ENCODE measurements at regions not wholly inside any gene's neighbourhood (a gene's known extent, or its start where the extent isn't known, plus 50 kb on each side); places are given as distances from the start of the nearest gene placed in this dataset.

DNA sequence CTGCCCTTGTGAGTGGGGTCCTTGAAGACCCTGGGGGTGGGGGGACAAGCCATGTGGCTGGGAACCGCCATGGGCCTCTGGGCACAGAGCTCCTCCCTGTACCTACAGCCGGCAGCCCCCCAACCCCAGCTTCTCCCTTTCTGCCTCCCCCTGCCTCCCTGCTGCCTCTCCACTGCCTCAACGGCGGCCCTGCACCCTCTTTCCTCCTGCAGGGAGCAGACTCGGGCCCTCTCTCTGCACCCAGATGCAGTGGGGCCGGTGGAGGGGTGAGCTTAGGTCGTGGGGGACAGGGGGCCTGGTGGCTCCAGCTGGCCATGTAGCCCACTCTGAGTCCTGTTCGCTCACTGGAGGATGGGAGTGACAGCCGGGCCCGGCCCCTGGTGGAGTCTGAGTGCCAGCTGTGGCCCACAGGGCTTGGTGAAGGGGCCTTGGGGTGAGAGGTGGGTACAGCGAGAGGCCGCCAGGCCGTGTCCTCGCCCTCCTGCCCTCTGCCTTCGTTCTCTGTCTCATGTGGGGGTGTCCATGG is 139.3 kb upstream of the COL5A1 start (continued):
- TF ChIP-seq, protein P1, sequence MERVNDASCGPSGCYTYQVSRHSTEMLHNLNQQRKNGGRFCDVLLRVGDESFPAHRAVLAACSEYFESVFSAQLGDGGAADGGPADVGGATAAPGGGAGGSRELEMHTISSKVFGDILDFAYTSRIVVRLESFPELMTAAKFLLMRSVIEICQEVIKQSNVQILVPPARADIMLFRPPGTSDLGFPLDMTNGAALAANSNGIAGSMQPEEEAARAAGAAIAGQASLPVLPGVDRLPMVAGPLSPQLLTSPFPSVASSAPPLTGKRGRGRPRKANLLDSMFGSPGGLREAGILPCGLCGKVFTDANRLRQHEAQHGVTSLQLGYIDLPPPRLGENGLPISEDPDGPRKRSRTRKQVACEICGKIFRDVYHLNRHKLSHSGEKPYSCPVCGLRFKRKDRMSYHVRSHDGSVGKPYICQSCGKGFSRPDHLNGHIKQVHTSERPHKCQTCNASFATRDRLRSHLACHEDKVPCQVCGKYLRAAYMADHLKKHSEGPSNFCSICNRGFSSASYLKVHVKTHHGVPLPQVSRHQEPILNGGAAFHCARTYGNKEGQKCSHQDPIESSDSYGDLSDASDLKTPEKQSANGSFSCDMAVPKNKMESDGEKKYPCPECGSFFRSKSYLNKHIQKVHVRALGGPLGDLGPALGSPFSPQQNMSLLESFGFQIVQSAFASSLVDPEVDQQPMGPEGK (CRISPR knock-in tag; IDR thresholded peaks at IDR 0.05; ENCODE audit: borderline replicate concordance) = no peak
- TF ChIP-seq, protein P2, sequence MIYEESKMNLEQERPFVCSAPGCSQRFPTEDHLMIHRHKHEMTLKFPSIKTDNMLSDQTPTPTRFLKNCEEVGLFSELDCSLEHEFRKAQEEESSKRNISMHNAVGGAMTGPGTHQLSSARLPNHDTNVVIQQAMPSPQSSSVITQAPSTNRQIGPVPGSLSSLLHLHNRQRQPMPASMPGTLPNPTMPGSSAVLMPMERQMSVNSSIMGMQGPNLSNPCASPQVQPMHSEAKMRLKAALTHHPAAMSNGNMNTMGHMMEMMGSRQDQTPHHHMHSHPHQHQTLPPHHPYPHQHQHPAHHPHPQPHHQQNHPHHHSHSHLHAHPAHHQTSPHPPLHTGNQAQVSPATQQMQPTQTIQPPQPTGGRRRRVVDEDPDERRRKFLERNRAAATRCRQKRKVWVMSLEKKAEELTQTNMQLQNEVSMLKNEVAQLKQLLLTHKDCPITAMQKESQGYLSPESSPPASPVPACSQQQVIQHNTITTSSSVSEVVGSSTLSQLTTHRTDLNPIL (CRISPR knock-in tag; IDR thresholded peaks at IDR 0.05; ENCODE audit: low read depth) = no peak
- TF ChIP-seq ZFP30 (CRISPR knock-in tag; IDR thresholded peaks at IDR 0.05) = no peak
- TF ChIP-seq ZNF565 (CRISPR knock-in tag; conservative IDR thresholded peaks at IDR 0.05; ENCODE audit: low read depth) = no peak
- no peak for TF ChIP-seq ARNTL (CRISPR knock-in tag; IDR thresholded peaks at IDR 0.05; ENCODE audit: borderline replicate concordance, low read depth)
- no peak for TF ChIP-seq GLIS3 (CRISPR knock-in tag; IDR thresholded peaks at IDR 0.05)

DNA sequence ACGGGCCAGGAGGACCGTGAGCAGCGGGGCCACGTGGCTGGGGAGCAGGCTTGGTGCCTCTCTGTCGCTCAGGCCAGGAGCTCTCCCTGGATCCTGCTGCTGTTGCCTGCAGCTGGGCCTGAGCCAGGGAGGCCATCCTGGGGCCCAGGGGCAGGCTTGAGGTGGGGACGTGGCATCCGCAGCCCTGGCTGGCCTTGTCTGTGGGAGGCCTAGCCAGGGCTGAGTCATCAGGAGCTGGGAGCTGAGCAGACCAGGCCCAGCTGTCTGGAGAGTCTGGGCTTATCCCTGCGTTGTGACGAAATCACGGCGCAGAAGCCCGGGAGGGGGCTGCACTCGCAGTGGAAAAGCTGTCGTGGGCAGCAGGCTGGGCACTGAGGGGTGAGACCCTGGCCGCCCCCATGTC is 138.8 kb upstream of the COL5A1 start:
- TF ChIP-seq, protein P2 (CRISPR knock-in tag; IDR thresholded peaks at IDR 0.05; ENCODE audit: low read depth) = no peak
- TF ChIP-seq TOX (CRISPR knock-in tag; IDR thresholded peaks at IDR 0.05; ENCODE audit: borderline replicate concordance) (no peak), CSDC2 (CRISPR knock-in tag; IDR thresholded peaks at IDR 0.05) (0 out of 2 replicates have a peak, but pooled peaks have one; percentile 44), OSR1 (CRISPR knock-in tag; IDR thresholded peaks at IDR 0.05) (no peak), ZFP3 (CRISPR knock-in tag; IDR thresholded peaks at IDR 0.05) (0 out of 2 replicates have a peak, but pooled peaks have one; percentile 62)
- TF ChIP-seq, protein P3, sequence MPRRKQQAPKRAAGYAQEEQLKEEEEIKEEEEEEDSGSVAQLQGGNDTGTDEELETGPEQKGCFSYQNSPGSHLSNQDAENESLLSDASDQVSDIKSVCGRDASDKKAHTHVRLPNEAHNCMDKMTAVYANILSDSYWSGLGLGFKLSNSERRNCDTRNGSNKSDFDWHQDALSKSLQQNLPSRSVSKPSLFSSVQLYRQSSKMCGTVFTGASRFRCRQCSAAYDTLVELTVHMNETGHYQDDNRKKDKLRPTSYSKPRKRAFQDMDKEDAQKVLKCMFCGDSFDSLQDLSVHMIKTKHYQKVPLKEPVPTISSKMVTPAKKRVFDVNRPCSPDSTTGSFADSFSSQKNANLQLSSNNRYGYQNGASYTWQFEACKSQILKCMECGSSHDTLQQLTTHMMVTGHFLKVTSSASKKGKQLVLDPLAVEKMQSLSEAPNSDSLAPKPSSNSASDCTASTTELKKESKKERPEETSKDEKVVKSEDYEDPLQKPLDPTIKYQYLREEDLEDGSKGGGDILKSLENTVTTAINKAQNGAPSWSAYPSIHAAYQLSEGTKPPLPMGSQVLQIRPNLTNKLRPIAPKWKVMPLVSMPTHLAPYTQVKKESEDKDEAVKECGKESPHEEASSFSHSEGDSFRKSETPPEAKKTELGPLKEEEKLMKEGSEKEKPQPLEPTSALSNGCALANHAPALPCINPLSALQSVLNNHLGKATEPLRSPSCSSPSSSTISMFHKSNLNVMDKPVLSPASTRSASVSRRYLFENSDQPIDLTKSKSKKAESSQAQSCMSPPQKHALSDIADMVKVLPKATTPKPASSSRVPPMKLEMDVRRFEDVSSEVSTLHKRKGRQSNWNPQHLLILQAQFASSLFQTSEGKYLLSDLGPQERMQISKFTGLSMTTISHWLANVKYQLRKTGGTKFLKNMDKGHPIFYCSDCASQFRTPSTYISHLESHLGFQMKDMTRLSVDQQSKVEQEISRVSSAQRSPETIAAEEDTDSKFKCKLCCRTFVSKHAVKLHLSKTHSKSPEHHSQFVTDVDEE (CRISPR knock-in tag; IDR thresholded peaks at IDR 0.05) = no peak
- peak; percentile 100 for ATAC-seq

DNA sequence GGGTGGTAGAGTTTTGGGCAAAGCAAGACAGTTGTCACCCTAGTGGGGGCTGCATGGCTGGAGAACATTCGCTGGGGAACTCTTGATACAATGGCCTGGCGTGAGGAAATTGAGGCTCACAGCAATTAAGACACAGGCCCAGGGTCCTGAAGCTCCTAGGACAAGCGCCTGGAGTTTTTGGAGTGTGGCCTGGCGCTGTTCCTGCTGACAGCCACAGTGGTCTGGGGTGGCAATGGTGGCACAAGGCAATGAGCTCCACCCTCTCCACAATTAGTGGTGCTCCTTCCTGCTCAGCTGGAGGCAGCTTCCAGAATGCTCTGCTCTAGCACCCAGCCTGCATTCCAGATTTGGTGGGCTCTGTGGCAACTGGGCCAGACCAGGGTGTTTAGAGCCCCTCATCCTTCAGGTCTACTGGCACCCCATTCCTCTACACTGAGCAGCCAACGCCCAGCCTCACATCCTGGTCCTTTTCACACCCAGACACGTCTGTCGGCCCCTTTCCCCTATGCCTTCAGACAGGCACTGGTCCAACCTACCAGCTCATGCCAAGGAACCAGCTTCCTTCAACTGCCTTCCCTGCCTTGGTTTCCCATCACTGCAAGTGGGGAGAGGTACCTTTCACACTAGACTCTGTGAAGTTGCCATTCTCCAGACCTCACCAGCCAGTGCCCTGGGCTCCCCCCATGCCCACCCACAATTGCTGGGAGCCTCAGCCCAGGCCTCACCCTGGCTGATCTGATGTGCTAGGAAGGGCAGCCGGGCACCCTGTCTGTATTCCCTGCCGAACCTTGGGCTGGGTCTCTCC is 138.1 kb upstream of the COL5A1 start:
- ATAC-seq = no peak; the same call in 2 of the 3 replicates
- TF ChIP-seq ARNTL (CRISPR knock-in tag; IDR thresholded peaks at IDR 0.05; ENCODE audit: borderline replicate concordance, low read depth) = no peak
- no peak for TF ChIP-seq ISL1 (CRISPR knock-in tag; IDR thresholded peaks at IDR 0.05)
- no peak for TF ChIP-seq ZNF8 (CRISPR knock-in tag; IDR thresholded peaks at IDR 0.05)
- no peak for TF ChIP-seq ZNF565 (CRISPR knock-in tag; conservative IDR thresholded peaks at IDR 0.05; ENCODE audit: low read depth)
- no peak for TF ChIP-seq ZNF70 (CRISPR knock-in tag; IDR thresholded peaks at IDR 0.05)
- TF ChIP-seq, protein P4, sequence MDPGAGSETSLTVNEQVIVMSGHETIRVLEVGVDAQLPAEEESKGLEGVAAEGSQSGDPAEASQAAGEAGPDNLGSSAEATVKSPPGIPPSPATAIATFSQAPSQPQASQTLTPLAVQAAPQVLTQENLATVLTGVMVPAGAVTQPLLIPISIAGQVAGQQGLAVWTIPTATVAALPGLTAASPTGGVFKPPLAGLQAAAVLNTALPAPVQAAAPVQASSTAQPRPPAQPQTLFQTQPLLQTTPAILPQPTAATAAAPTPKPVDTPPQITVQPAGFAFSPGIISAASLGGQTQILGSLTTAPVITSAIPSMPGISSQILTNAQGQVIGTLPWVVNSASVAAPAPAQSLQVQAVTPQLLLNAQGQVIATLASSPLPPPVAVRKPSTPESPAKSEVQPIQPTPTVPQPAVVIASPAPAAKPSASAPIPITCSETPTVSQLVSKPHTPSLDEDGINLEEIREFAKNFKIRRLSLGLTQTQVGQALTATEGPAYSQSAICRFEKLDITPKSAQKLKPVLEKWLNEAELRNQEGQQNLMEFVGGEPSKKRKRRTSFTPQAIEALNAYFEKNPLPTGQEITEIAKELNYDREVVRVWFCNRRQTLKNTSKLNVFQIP (CRISPR knock-in tag; IDR thresholded peaks at IDR 0.05; ENCODE audit: borderline replicate concordance, low read depth) = no peak
- no peak for TF ChIP-seq PPARA (CRISPR knock-in tag; IDR thresholded peaks at IDR 0.05; ENCODE audit: borderline replicate concordance)
- no peak for TF ChIP-seq CSDC2 (CRISPR knock-in tag; IDR thresholded peaks at IDR 0.05)

DNA sequence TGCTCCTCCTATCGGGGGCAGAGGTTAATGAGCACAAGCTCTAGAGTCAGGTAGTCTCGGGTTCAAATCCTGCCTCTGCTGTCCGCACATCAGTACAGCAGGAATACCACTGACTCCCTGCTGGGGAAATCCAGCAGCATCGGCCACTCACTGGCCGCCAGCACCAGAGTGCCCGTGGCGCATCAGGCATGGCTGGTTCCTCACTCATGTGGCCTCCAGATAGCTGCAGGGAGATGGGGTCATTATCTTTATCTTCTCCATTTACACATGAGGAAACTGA is 137.6 kb upstream of the COL5A1 start:
- ATAC-seq = no peak

More for the DNA sequence above, 137.6 kb upstream of the COL5A1 start:
- TF ChIP-seq ZFP3 (CRISPR knock-in tag; IDR thresholded peaks at IDR 0.05) (no peak), SNAI2 (CRISPR knock-in tag; IDR thresholded peaks at IDR 0.05) (no peak), RARB (CRISPR knock-in tag; IDR thresholded peaks at IDR 0.05) (no peak)
- TF ChIP-seq, protein P5, sequence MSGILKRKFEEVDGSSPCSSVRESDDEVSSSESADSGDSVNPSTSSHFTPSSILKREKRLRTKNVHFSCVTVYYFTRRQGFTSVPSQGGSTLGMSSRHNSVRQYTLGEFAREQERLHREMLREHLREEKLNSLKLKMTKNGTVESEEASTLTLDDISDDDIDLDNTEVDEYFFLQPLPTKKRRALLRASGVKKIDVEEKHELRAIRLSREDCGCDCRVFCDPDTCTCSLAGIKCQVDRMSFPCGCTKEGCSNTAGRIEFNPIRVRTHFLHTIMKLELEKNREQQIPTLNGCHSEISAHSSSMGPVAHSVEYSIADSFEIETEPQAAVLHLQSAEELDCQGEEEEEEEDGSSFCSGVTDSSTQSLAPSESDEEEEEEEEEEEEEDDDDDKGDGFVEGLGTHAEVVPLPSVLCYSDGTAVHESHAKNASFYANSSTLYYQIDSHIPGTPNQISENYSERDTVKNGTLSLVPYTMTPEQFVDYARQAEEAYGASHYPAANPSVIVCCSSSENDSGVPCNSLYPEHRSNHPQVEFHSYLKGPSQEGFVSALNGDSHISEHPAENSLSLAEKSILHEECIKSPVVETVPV (CRISPR knock-in tag; IDR thresholded peaks at IDR 0.05) = no peak

Data from SK-N-SH treated with all-trans-retinoic acid at 6 μM for 48 hours (cell line).